ENCODE measurements at regions not wholly inside any gene's neighbourhood (a gene's known extent, or its start where the extent isn't known, plus 50 kb on each side); places are given as distances from the start of the nearest gene placed in this dataset.

DNA sequence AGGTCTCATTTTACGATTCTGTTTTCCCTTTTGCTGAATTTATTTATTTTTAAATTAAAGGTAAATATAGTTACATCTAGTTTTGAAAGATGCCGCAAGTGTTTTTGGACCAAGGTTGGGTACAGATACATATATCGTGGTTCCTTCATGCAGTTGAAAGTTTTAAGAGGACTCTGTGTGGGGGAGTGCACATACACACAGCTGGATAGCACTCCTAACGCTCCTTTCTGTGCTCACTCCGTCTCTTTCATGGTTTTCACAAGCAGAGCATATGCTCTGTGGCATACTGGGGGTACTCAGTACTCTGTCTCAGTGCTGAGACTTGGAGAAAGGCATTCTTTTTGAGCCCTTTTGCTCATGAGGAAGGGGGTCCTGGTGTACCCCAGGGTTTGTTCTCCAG, 307.5 kb downstream of the DOCK8 start:
- H3K27ac ChIP-seq = no peak overlapping the region
- peaks cover 8% of the 10 kb centered on the region for H3K4me1 ChIP-seq
- ATAC-seq (no peak), DNase-seq (no peak)
- no peak overlapping the region for H3K4me3 ChIP-seq
- no peaks in the 10 kb centered on the region for H3K36me3 ChIP-seq
- H3K27me3 ChIP-seq = no peaks in the 10 kb centered on the region
- H3K9me3 ChIP-seq = no peaks in the 10 kb centered on the region
- TF ChIP-seq, protein P1, sequence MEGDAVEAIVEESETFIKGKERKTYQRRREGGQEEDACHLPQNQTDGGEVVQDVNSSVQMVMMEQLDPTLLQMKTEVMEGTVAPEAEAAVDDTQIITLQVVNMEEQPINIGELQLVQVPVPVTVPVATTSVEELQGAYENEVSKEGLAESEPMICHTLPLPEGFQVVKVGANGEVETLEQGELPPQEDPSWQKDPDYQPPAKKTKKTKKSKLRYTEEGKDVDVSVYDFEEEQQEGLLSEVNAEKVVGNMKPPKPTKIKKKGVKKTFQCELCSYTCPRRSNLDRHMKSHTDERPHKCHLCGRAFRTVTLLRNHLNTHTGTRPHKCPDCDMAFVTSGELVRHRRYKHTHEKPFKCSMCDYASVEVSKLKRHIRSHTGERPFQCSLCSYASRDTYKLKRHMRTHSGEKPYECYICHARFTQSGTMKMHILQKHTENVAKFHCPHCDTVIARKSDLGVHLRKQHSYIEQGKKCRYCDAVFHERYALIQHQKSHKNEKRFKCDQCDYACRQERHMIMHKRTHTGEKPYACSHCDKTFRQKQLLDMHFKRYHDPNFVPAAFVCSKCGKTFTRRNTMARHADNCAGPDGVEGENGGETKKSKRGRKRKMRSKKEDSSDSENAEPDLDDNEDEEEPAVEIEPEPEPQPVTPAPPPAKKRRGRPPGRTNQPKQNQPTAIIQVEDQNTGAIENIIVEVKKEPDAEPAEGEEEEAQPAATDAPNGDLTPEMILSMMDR (IDR thresholded peaks at IDR 0.05) = no peak
- intact Hi-C loops (cut with DNase I) = no loop called here

DNA sequence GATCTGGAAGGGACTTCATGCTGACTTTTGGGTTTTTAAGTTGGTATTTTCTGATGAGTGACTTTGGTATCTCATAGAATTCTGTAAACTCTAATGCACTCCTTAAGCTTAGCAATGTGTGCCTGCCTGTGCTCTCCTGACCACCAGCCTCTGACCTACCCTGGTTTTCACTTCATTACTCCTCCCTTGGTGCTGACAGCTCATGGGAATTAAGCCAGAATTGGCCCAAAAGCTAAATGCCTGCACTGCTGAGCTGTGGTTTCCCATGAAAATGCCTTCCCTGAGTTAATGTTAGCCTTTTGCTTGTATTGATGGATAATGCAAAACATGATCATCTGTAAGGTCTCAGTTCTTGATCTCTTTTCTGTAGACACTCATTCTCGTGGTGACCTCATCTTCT, 308.0 kb downstream of the DOCK8 start:
- H3K27me3 ChIP-seq = no peaks in the 10 kb centered on the region
- TF ChIP-seq, protein P1 (IDR thresholded peaks at IDR 0.05) = no peak
- ATAC-seq (no peak), DNase-seq (no peak)
- no peaks in the 10 kb centered on the region for H3K36me3 ChIP-seq
- intact Hi-C loops (cut with DNase I) = no loop called here
- no peak overlapping the region for H3K4me3 ChIP-seq
- no peak overlapping the region for H3K27ac ChIP-seq
- H3K9me3 ChIP-seq = no peaks in the 10 kb centered on the region
- H3K4me1 ChIP-seq = peaks cover 8% of the 10 kb centered on the region

DNA sequence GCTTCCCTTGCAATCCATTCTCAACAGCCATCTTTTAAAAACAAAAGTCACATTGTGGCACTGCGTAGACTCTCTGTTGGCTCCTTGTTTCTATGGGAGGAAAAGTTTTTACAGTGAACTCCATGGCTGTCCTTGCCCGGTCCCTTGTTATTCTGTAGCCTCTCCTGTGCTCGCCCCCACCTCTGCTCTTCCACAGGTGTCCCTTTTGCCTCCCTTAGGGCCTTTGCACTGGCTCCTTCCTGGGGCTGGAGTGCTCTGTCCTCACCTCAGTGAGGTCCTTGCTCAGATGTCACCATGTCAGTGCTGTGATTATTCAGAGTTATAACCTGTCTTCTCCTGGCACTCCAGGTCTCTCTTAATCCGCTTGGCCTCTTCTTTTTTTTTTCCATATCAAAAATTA, 308.8 kb downstream of the DOCK8 start:
- no peaks in the 10 kb centered on the region for H3K36me3 ChIP-seq
- intact Hi-C loops (cut with DNase I) = no loop called here
- no peak overlapping the region for H3K27ac ChIP-seq
- peaks cover 8% of the 10 kb centered on the region for H3K4me1 ChIP-seq
- no peaks in the 10 kb centered on the region for H3K27me3 ChIP-seq
- TF ChIP-seq, protein P1 (IDR thresholded peaks at IDR 0.05) = no peak
- ATAC-seq (no peak), DNase-seq (no peak)
- no peak overlapping the region for H3K4me3 ChIP-seq
- H3K9me3 ChIP-seq = no peaks in the 10 kb centered on the region

DNA sequence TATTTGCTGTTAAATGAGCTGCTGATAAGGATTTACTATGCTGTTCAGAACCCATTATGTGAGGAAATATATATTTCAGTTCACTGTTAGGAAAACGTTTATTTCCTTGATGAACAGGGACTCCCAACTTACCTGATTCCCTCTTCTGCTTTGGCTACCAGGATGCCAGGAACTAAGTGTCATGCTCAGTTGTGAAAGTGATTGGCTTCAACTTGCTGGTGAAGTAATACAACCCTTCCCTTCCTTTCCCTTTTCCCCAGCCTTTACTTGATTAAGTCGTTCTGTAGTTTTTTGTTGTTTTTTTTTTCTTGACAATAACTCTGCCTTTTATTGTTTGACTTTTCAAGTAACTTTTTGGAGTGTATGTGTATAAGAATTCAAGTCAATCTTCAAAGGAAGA, 309.3 kb downstream of the DOCK8 start:
- no peaks in the 10 kb centered on the region for H3K9me3 ChIP-seq
- no peaks in the 10 kb centered on the region for H3K27me3 ChIP-seq
- intact Hi-C loops (cut with DNase I) = no loop called here
- no peaks in the 10 kb centered on the region for H3K36me3 ChIP-seq
- H3K4me3 ChIP-seq = no peak overlapping the region
- no peak overlapping the region for H3K27ac ChIP-seq
- TF ChIP-seq, protein P1 (IDR thresholded peaks at IDR 0.05) = no peak
- H3K4me1 ChIP-seq = peaks cover 8% of the 10 kb centered on the region
- ATAC-seq (peak; percentile 37), DNase-seq (no peak)

DNA sequence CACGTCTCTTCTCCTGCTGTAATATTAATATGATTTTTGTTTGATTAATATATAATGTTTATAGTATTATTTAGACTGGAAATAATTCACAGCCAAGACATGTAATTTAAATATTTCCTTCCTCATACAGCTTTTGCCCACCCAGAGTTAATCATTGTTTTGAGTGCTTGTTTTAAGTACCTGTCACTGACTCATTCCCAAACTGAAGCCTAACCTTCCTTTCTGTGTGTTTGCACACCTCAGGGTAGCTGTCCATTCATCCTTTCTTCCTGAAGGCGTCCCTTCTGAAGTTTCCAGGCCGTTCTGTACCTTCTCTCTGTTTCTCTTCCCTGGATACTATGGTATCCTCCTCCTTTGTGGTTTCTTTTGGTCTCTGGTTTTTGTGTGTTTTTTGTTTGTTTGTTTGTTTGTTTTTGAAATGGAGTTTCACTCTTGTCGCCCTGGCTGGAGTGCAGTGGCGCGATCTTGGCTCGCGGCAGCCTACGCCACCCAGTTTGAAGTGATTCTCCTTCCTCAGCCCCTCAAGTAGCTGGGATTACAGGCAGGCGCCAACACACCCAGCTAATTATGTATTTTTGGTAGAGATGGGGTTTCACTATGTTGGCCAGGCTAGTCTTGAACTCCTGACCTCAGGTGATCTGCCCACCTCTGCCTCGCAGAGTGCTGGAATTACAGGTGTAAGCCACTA, 312.4 kb downstream of the DOCK8 start:
- peaks cover 7% of the 10 kb centered on the region for H3K4me1 ChIP-seq
- ATAC-seq (peak; percentile 62), DNase-seq (no peak)
- intact Hi-C loops (cut with DNase I) = no loop called here
- no peaks in the 10 kb centered on the region for H3K27me3 ChIP-seq
- H3K4me3 ChIP-seq = no peak overlapping the region
- H3K9me3 ChIP-seq = no peaks in the 10 kb centered on the region
- no peaks in the 10 kb centered on the region for H3K36me3 ChIP-seq
- TF ChIP-seq, protein P1 (IDR thresholded peaks at IDR 0.05) = no peak
- H3K27ac ChIP-seq = no peak overlapping the region

DNA sequence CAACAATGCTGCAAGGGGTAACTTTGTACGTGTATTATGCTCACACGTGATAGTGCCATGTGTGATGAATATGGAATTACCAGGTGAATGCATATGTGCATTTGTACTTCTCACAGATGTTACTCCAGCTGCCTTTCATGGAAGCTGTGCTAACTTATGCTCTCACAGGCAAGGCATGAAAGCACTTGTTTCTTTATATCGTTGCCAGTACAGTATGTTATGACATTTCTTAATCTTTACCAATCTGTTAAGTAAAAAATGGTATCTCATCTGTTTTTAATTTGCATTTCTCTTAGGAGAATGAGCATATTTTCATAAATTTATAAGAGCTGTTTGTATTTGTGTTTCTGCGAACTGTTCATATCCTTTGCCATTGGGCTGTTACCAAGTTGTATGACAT, 311.8 kb upstream of the DMRT1 start:
- Histone ChIP-seq H3K4me3 (no peak overlapping the region), H3K27ac (no peak overlapping the region), H3K27me3 (no peaks in the 10 kb centered on the region), H3K4me1 (peaks cover under 1% of the 10 kb centered on the region), H3K36me3 (no peaks in the 10 kb centered on the region), H3K9me3 (no peaks in the 10 kb centered on the region)
- TF ChIP-seq, protein P1 (IDR thresholded peaks at IDR 0.05) = no peak
- no peak for DNase-seq
- ATAC-seq = no peak
- intact Hi-C loops (cut with DNase I) = no loop called here
